Posterior cingulate gyrus (tissue), 11 donors: ENCODE measurements at regions not wholly inside any gene's neighbourhood (a gene's known extent, or its start where the extent isn't known, plus 50 kb on each side); places are given as distances from the start of the nearest gene placed in this dataset.
"Not testable (repeated sequence)": the region's sequence is repeated elsewhere in the genome, so short reads cannot be mapped to it uniquely, and the experiment has no call there.

Experiments
- DNase-seq, 10 donors: peaks; one replicate each; pipeline versions ENCODE4 v3.0.0 to v3.0.0-alpha.2; 2020 to 2021; ENCODE audit warnings: mixed read lengths in 3 of 10
- intact Hi-C: fragments of 100-400 bp; cut with DNase I; formaldehyde crosslinking; loops from one replicate; pipeline ENCODE4 v1.15.1; 2023

- peak in 1 of 10 donors; percentile 40 for DNase-seq
- intact Hi-C loops = not testable (repeated sequence)
These were observed 68.8 kb upstream of the WIPI2 start for GRCh38 chr7:5121256-5121655.

- intact Hi-C loops, DNase-seq: not testable (repeated sequence)
These were observed 58.8 kb upstream of the WIPI2 start for GRCh38 chr7:5131238-5131637.

GRCh38 chr7:5132539-5132938 lies 57.5 kb upstream of the WIPI2 start:
- intact Hi-C loops = no loop called here

GRCh38 chr7:5139998-5140397 lies 50.0 kb upstream of the WIPI2 start:
- DNase-seq = peak in 6 of 10 donors; percentile 21 to 88 (median 42)
- intact Hi-C loops = no loop called here

More at GRCh38 chr7:5132539-5132938, 57.5 kb upstream of the WIPI2 start:
- DNase-seq = peak in 1 of 10 donors; percentile 15
